ENCODE measurements at regions not wholly inside any gene's neighbourhood (a gene's known extent, or its start where the extent isn't known, plus 50 kb on each side); places are given as distances from the start of the nearest gene placed in this dataset.

- H3K79me2 ChIP-seq (ENCODE audit: insufficient read depth, low read length) = no peaks in the 10 kb centered on the region
- H3K9ac ChIP-seq (ENCODE audit: insufficient read depth, low read length, poor library complexity, severe bottlenecking) = no peak overlapping the region
- no CpG with 5 or more reads among the region's 1 CpG for WGBS (ENCODE audit: insufficient coverage)
- no peak overlapping the region for H3K4me2 ChIP-seq (replicated peaks; ENCODE audit: extremely low read depth, low read length, poor library complexity, severe bottlenecking)
- no peak for DNase-seq
- Mint-ChIP-seq H3K4me3 (no peak overlapping the region), H3K27me3 (ENCODE audit: low read depth in 3 of 3) (peaks cover 0 to 16% (median 0%) of the 10 kb centered on the region in 3 donors), H3K9me3 (peaks cover 0 to 9% (median 1%) of the 10 kb centered on the region in 7 donors), H3K27ac (no peak overlapping the region), H3K36me3 (no peaks in the 10 kb centered on the region), H3K4me1 (no peaks in the 10 kb centered on the region)
- peaks cover 0 to 9% of the 10 kb centered on the region in 2 donors for H3K27me3 ChIP-seq (ENCODE audit: control insufficient read depth in 2 of 2, insufficient read depth in 2 of 2, low read length in 2 of 2)
- no peaks in the 10 kb centered on the region for H3K4me1 ChIP-seq (ENCODE audit: control insufficient read depth in 1 of 2, insufficient read depth in 2 of 2, low read length in 2 of 2)
- H3K27ac ChIP-seq (ENCODE audit: low read depth in 1 of 2, low read length in 2 of 2) = no peak overlapping the region
- H3K4me3 ChIP-seq (replicated peaks in 1 of 3; ENCODE audit: low read depth in 2 of 3, low read length in 3 of 3) = no peak overlapping the region
- no peak for TF ChIP-seq CTCF (IDR thresholded peaks at IDR 0.05)
- intact Hi-C loops (cut with micrococcal nuclease) = no loop called here
- no peaks in the 10 kb centered on the region for H3K9me3 ChIP-seq (replicated peaks in 1 of 2; ENCODE audit: control insufficient read depth in 1 of 2, insufficient read depth in 1 of 2, low read length in 2 of 2)
- H2AFZ ChIP-seq (ENCODE audit: insufficient read depth, low read depth, low read length, poor library complexity, severe bottlenecking) = no peak overlapping the region
- H4K20me1 ChIP-seq (ENCODE audit: insufficient read depth, low read length) = no peaks in the 10 kb centered on the region
- no peaks in the 10 kb centered on the region for H3K36me3 ChIP-seq (replicated peaks in 1 of 2; ENCODE audit: control insufficient read depth in 1 of 2, insufficient read depth in 2 of 2, low read length in 2 of 2)
Measured at GRCh38 chrX:45306794-45307193, 106.1 kb upstream of the DIPK2B start.

GRCh38 chrX:45300638-45301037 lies 100.0 kb upstream of the DIPK2B start:
- no peaks in the 10 kb centered on the region for H3K9me3 ChIP-seq (replicated peaks in 1 of 2; ENCODE audit: control insufficient read depth in 1 of 2, insufficient read depth in 1 of 2, low read length in 2 of 2)
- H3K27me3 Mint-ChIP-seq (ENCODE audit: low read depth in 3 of 3) = peaks cover 0 to 9% (median 0%) of the 10 kb centered on the region in 3 donors
- DNase-seq = no peak
- no CpG with 5 or more reads among the region's 2 CpGs for WGBS (ENCODE audit: insufficient coverage)
- no peaks in the 10 kb centered on the region for H4K20me1 ChIP-seq (ENCODE audit: insufficient read depth, low read length)
- no peak overlapping the region for H3K27ac Mint-ChIP-seq
- no peaks in the 10 kb centered on the region for H3K4me1 ChIP-seq (ENCODE audit: control insufficient read depth in 1 of 2, insufficient read depth in 2 of 2, low read length in 2 of 2)
- TF ChIP-seq CTCF (IDR thresholded peaks at IDR 0.05) = no peak
- H3K27me3 ChIP-seq (ENCODE audit: control insufficient read depth in 2 of 2, insufficient read depth in 2 of 2, low read length in 2 of 2) = peaks cover 0 to 7% of the 10 kb centered on the region in 2 donors
- no peak overlapping the region for H3K4me3 Mint-ChIP-seq
- H3K9me3 Mint-ChIP-seq = peaks cover 0 to 11% (median 3%) of the 10 kb centered on the region in 7 donors
- no peaks in the 10 kb centered on the region for H3K36me3 ChIP-seq (replicated peaks in 1 of 2; ENCODE audit: control insufficient read depth in 1 of 2, insufficient read depth in 2 of 2, low read length in 2 of 2)
- no peaks in the 10 kb centered on the region for H3K79me2 ChIP-seq (ENCODE audit: insufficient read depth, low read length)
- H3K27ac ChIP-seq (ENCODE audit: low read depth in 1 of 2, low read length in 2 of 2) = no peak overlapping the region
- no peaks in the 10 kb centered on the region for H3K36me3 Mint-ChIP-seq
- intact Hi-C loops (cut with micrococcal nuclease) = no loop called here
- no peaks in the 10 kb centered on the region for H3K4me1 Mint-ChIP-seq
- H3K4me3 ChIP-seq (replicated peaks in 1 of 3; ENCODE audit: low read depth in 2 of 3, low read length in 3 of 3) = no peak overlapping the region
- H3K9ac ChIP-seq (ENCODE audit: insufficient read depth, low read length, poor library complexity, severe bottlenecking) = no peak overlapping the region
- no peak overlapping the region for H3K4me2 ChIP-seq (replicated peaks; ENCODE audit: extremely low read depth, low read length, poor library complexity, severe bottlenecking)
- no peak overlapping the region for H2AFZ ChIP-seq (ENCODE audit: insufficient read depth, low read depth, low read length, poor library complexity, severe bottlenecking)
